ENCODE measurements at regions not wholly inside any gene's neighbourhood (a gene's known extent, or its start where the extent isn't known, plus 50 kb on each side); places are given as distances from the start of the nearest gene placed in this dataset.

DNA sequence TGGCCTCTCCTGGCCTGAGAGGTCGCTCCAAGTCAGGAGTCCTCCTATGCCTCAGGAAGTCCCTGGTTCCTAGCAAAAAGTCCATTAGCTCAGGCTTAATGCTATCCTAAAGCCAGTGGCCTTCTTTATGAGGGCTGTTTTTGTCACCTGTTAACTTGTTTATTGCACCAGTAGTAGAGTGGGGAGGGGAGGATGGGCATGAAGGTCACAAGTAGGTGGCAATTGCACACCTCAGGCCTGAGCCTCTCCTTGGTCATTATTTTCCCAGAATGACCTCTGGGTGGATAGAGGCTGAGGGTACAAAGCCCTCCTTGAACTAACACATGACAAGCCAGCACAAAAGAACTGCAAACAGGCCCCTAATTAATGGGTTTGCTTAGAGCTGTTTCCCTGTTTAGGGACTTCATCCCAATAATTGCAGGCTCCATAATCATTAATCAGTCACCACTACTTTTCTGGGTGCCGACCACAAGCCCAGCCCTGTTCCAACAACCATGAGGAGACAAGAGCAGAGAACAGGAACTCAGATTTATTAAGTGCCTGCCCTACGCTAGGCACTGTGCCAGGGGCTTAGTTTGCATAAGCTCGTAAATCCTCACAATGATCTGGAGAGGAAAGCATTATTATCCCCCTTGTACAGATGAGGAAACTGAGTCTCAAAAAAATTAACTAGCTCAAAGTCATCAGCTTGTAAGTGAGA, 123.0 kb upstream of the PKDCC start:
- TF ChIP-seq, protein P1, sequence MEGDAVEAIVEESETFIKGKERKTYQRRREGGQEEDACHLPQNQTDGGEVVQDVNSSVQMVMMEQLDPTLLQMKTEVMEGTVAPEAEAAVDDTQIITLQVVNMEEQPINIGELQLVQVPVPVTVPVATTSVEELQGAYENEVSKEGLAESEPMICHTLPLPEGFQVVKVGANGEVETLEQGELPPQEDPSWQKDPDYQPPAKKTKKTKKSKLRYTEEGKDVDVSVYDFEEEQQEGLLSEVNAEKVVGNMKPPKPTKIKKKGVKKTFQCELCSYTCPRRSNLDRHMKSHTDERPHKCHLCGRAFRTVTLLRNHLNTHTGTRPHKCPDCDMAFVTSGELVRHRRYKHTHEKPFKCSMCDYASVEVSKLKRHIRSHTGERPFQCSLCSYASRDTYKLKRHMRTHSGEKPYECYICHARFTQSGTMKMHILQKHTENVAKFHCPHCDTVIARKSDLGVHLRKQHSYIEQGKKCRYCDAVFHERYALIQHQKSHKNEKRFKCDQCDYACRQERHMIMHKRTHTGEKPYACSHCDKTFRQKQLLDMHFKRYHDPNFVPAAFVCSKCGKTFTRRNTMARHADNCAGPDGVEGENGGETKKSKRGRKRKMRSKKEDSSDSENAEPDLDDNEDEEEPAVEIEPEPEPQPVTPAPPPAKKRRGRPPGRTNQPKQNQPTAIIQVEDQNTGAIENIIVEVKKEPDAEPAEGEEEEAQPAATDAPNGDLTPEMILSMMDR (conservative IDR thresholded peaks at IDR 0.05; ENCODE audit: low read depth, low read length) = no peak
- no peak for DNase-seq (ENCODE audit: low read depth)
- no peak overlapping the region for H3K4me3 ChIP-seq (ENCODE audit: low read length)

DNA sequence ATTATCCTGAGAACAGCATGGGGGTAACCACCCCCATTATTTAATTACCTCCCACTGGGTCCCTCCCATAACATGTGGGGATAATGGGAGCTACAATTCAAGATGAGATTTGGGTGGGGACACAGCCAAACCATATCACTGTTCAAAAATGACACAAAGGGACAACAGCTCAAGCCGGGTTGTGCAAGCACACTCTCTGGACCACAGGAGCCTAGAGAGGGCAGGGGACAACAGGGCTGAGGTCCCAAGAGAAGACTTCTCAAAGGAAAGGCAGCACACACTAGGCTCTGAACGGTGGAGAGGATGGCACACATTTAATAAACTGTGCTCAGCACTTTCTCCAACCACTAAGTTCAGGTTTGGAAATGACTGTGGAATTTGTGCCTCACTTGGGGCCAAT, 122.1 kb upstream of the PKDCC start:
- no peak for DNase-seq (ENCODE audit: low read depth)
- TF ChIP-seq, protein P1 (conservative IDR thresholded peaks at IDR 0.05; ENCODE audit: low read depth, low read length) = no peak
- H3K4me3 ChIP-seq (ENCODE audit: low read length) = no peak overlapping the region

DNA sequence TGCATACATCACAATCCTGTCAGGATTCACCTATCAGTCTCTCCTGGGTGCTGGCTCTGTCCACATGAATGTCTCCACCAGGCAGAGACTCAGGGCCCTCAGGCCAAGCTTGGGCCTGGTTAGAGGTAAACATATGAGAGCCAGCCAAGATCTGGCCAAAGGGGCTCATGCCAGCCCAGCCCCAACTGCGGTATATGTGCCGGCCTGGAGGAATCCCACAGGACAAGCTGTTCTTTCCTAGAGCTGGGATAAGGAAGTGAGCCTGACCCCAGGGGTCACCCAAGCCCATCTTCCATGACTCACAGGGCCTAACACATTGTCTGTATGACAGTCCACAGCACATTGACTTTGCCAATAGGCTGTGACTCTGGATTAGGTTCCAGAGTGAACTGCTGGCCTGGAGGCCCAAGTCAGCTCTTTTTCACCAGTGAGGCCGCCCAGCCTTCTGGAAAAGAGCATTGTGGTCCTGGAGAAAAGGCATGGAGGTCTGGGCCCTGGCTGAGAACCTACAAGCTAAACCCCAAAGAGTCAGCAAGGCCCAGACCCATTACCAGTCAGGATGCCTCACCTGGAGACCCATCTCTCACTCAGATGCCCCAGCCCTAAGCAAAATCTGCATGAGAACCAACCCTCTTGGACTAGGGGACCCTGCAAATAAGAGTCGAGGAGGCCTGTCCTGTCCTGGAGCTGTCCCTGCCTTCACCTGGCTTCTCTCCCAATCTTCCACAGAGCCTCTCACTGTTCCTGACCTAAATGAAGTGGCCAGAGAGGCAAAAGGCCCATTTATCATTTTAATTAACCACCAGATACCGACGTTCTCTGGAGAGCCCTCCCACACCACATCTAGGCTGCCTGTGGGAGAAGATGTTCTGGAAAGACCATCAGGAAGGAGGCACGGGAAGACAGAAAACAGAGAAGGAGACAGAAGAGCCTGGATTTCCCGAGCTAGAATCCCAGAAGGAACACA, 120.9 kb upstream of the PKDCC start:
- TF ChIP-seq, protein P1 (conservative IDR thresholded peaks at IDR 0.05; ENCODE audit: low read depth, low read length) = no peak
- H3K4me3 ChIP-seq (ENCODE audit: low read length) = no peak overlapping the region
- no peak for DNase-seq (ENCODE audit: low read depth)

DNA sequence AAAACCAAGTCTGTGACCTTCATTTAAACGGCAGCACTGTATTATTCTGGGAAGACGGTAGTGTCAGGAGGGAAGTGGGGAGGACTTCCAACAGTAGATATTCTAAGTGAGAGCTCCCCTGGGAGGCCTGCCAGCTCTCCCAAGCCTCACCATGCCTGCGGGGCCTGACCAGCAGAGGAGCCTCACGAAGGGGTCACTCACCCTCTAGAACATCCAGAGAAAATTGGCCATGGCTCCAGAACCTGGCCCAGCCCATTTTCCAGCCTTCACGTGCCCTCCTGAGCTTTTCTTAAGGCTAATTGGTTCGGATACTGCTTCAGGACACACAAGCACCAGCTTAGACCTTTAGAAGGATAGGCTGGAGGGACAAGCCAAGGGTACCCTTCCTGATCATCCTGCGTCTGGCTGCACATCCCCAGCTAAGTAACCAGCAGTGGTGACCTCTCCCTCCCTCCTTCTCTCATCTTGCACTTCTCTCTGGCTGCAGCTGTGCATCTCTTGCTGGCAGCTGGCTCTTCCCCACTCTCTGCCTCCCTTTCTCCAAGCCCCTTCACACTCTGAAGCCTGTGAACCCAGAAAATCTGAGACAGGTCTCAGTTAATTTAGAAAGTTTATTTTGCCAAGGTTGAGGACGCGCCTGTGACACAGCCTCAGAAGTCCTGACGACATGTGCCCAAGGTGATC, 120.1 kb upstream of the PKDCC start:
- no peak for DNase-seq (ENCODE audit: low read depth)
- H3K4me3 ChIP-seq (ENCODE audit: low read length) = no peak overlapping the region
- TF ChIP-seq, protein P1 (conservative IDR thresholded peaks at IDR 0.05; ENCODE audit: low read depth, low read length) = no peak

DNA sequence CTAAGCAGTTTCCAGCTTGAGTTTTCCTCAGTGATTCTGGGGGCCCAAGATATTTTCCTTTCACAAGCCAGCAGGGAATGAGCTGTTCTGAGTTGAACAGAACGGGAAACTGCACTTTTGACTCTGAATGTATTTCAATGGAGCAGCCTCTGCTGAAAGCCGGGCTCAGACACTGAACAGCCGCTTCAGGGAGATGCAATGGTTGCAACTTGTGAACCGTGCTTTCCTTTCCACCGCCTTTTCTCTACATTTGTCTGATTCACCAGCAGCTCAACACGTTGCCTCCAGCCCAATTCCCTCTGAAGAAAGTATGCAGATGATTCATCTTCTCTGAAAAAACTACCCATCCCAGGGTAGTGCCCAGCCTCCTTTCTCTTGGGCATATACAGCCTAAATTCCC, 119.3 kb upstream of the PKDCC start:
- no peak for DNase-seq (ENCODE audit: low read depth)
- H3K4me3 ChIP-seq (ENCODE audit: low read length) = no peak overlapping the region
- TF ChIP-seq, protein P1 (conservative IDR thresholded peaks at IDR 0.05; ENCODE audit: low read depth, low read length) = no peak

DNA sequence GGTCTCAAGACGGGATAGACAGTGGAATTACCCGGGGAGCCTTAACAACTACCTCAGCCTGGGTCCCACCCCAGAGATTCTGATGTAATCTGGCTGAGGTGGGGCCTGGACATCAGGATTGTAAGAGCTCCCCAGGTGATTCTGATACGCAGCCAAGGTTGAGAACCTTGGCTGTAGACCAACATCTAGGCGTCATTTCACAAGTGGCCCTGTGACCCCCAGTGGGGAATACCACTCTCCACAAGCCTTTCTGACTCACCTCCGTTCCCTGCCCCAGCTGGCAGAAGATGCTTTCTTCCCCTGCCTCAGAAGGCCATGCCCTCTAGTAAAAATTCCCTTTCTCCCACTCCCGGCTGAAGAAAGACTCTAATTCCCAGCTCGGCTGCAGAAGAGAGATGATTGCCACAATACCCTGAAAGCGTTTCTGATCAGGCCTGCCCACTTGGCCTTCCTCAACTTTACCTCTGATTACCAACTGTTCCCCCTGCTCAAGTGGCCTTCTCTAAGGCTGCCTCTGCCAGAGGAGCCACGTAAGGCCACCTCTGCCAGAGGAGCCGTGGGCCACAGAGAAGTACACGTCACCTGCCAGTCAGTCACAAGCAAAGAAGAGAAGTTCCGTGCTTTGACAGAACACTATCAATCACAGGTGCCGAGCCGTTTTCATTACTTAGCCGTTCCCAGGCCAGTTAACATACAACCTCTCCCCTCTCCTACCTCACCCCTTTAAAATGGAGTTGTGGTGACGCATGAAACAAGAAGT, 116.8 kb upstream of the PKDCC start:
- TF ChIP-seq, protein P1 (conservative IDR thresholded peaks at IDR 0.05; ENCODE audit: low read depth, low read length) = no peak
- no peak overlapping the region for H3K4me3 ChIP-seq (ENCODE audit: low read length)
- no peak for DNase-seq (ENCODE audit: low read depth)

All from retinal pigment epithelial cell (primary cell).